ENCODE measurements at regions not wholly inside any gene's neighbourhood (a gene's known extent, or its start where the extent isn't known, plus 50 kb on each side); places are given as distances from the start of the nearest gene placed in this dataset.

GRCh38 chrX:97987979-97988378, 1104.3 kb downstream of the RPA4 start:
- H3K4me3 ChIP-seq (ENCODE audit: low read length), result no peak overlapping the region

GRCh38 chrX:97995834-97996233, 1112.1 kb downstream of the RPA4 start:
- no peaks in the 10 kb centered on the region for H3K4me1 ChIP-seq (ENCODE audit: control insufficient read depth, insufficient read depth, low read length)
- no peaks in the 10 kb centered on the region for H3K9me3 ChIP-seq (ENCODE audit: control insufficient read depth, low read depth, low read length)
- no peak overlapping the region for H3K27ac ChIP-seq (ENCODE audit: low read length)
- DNase-seq, result no peak
- no CpG with 5 or more reads among the region's 4 CpGs for WGBS (ENCODE audit: insufficient coverage, low lambda C conversion rate)
- no peaks in the 10 kb centered on the region for H3K27me3 ChIP-seq (ENCODE audit: control insufficient read depth, insufficient read depth, low read length)
- H3K36me3 ChIP-seq (ENCODE audit: control insufficient read depth, insufficient read depth, low read length), result no peaks in the 10 kb centered on the region
- no peak overlapping the region for H3K4me3 ChIP-seq (ENCODE audit: low read length)

More at GRCh38 chrX:97987979-97988378, 1104.3 kb downstream of the RPA4 start:
- Histone ChIP-seq H3K36me3 (ENCODE audit: control insufficient read depth, insufficient read depth, low read length) (no peaks in the 10 kb centered on the region), H3K9me3 (ENCODE audit: control insufficient read depth, low read depth, low read length) (no peaks in the 10 kb centered on the region), H3K27ac (ENCODE audit: low read length) (no peak overlapping the region), H3K4me1 (ENCODE audit: control insufficient read depth, insufficient read depth, low read length) (no peaks in the 10 kb centered on the region), H3K27me3 (ENCODE audit: control insufficient read depth, insufficient read depth, low read length) (no peaks in the 10 kb centered on the region)
- DNase-seq, result no peak
- WGBS (ENCODE audit: insufficient coverage, low lambda C conversion rate), result no CpG with 5 or more reads among the region's 1 CpG

GRCh38 chrX:98028691-98029090, 1145.0 kb downstream of the RPA4 start:
- no peaks in the 10 kb centered on the region for H3K27me3 ChIP-seq (ENCODE audit: control insufficient read depth, insufficient read depth, low read length)
- no peaks in the 10 kb centered on the region for H3K9me3 ChIP-seq (ENCODE audit: control insufficient read depth, low read depth, low read length)
- no peak for DNase-seq
- no peak overlapping the region for H3K27ac ChIP-seq (ENCODE audit: low read length)
- H3K36me3 ChIP-seq (ENCODE audit: control insufficient read depth, insufficient read depth, low read length), result no peaks in the 10 kb centered on the region
- no peak overlapping the region for H3K4me3 ChIP-seq (ENCODE audit: low read length)
- WGBS (ENCODE audit: insufficient coverage, low lambda C conversion rate), result no CpG with 5 or more reads among the region's 4 CpGs
- H3K4me1 ChIP-seq (ENCODE audit: control insufficient read depth, insufficient read depth, low read length), result no peaks in the 10 kb centered on the region

GRCh38 chrX:98029861-98030260, 1146.2 kb downstream of the RPA4 start:
- no peaks in the 10 kb centered on the region for H3K4me1 ChIP-seq (ENCODE audit: control insufficient read depth, insufficient read depth, low read length)
- no peak overlapping the region for H3K27ac ChIP-seq (ENCODE audit: low read length)
- H3K27me3 ChIP-seq (ENCODE audit: control insufficient read depth, insufficient read depth, low read length), result no peaks in the 10 kb centered on the region
- no peaks in the 10 kb centered on the region for H3K9me3 ChIP-seq (ENCODE audit: control insufficient read depth, low read depth, low read length)
- no peak overlapping the region for H3K4me3 ChIP-seq (ENCODE audit: low read length)
- no peaks in the 10 kb centered on the region for H3K36me3 ChIP-seq (ENCODE audit: control insufficient read depth, insufficient read depth, low read length)
- DNase-seq, result no peak
- WGBS (ENCODE audit: insufficient coverage, low lambda C conversion rate), result no CpG with 5 or more reads among the region's 12 CpGs

GRCh38 chrX:98057176-98057575, 1173.5 kb downstream of the RPA4 start:
- Histone ChIP-seq H3K4me1 (ENCODE audit: control insufficient read depth, insufficient read depth, low read length) (no peaks in the 10 kb centered on the region), H3K27me3 (ENCODE audit: control insufficient read depth, insufficient read depth, low read length) (no peaks in the 10 kb centered on the region), H3K27ac (ENCODE audit: low read length) (no peak overlapping the region), H3K4me3 (ENCODE audit: low read length) (no peak overlapping the region), H3K9me3 (ENCODE audit: control insufficient read depth, low read depth, low read length) (no peaks in the 10 kb centered on the region), H3K36me3 (ENCODE audit: control insufficient read depth, insufficient read depth, low read length) (no peaks in the 10 kb centered on the region)
- WGBS (ENCODE audit: insufficient coverage, low lambda C conversion rate), result no CpG with 5 or more reads among the region's 3 CpGs
- DNase-seq, result no peak

- Histone ChIP-seq H3K4me1 (ENCODE audit: control insufficient read depth, insufficient read depth, low read length) (no peaks in the 10 kb centered on the region), H3K27ac (ENCODE audit: low read length) (no peak overlapping the region), H3K4me3 (ENCODE audit: low read length) (no peak overlapping the region), H3K27me3 (ENCODE audit: control insufficient read depth, insufficient read depth, low read length) (no peaks in the 10 kb centered on the region), H3K9me3 (ENCODE audit: control insufficient read depth, low read depth, low read length) (no peaks in the 10 kb centered on the region), H3K36me3 (ENCODE audit: control insufficient read depth, insufficient read depth, low read length) (no peaks in the 10 kb centered on the region)
- no peak for DNase-seq
- WGBS (ENCODE audit: insufficient coverage, low lambda C conversion rate), result 67% methylated on average over 1 of the region's 2 CpGs
Measured at GRCh38 chrX:98065151-98065550, 1181.4 kb downstream of the RPA4 start.

- Histone ChIP-seq H3K36me3 (ENCODE audit: control insufficient read depth, insufficient read depth, low read length) (no peaks in the 10 kb centered on the region), H3K27ac (ENCODE audit: low read length) (no peak overlapping the region), H3K4me1 (ENCODE audit: control insufficient read depth, insufficient read depth, low read length) (no peaks in the 10 kb centered on the region), H3K4me3 (ENCODE audit: low read length) (no peak overlapping the region), H3K27me3 (ENCODE audit: control insufficient read depth, insufficient read depth, low read length) (no peaks in the 10 kb centered on the region), H3K9me3 (ENCODE audit: control insufficient read depth, low read depth, low read length) (no peaks in the 10 kb centered on the region)
- no CpG with 5 or more reads among the region's 3 CpGs for WGBS (ENCODE audit: insufficient coverage, low lambda C conversion rate)
- DNase-seq, result no peak
Measured at GRCh38 chrX:98067611-98068010, 1183.9 kb downstream of the RPA4 start.

- no CpG with 5 or more reads among the region's 3 CpGs for WGBS (ENCODE audit: insufficient coverage, low lambda C conversion rate)
- no peak for DNase-seq
- H3K27ac ChIP-seq (ENCODE audit: low read length), result no peak overlapping the region
- no peak overlapping the region for H3K4me3 ChIP-seq (ENCODE audit: low read length)
- no peaks in the 10 kb centered on the region for H3K27me3 ChIP-seq (ENCODE audit: control insufficient read depth, insufficient read depth, low read length)
- no peaks in the 10 kb centered on the region for H3K9me3 ChIP-seq (ENCODE audit: control insufficient read depth, low read depth, low read length)
- no peaks in the 10 kb centered on the region for H3K36me3 ChIP-seq (ENCODE audit: control insufficient read depth, insufficient read depth, low read length)
- H3K4me1 ChIP-seq (ENCODE audit: control insufficient read depth, insufficient read depth, low read length), result no peaks in the 10 kb centered on the region
Measured at GRCh38 chrX:98068024-98068580, 1184.4 kb downstream of the RPA4 start.

- no peaks in the 10 kb centered on the region for H3K4me1 ChIP-seq (ENCODE audit: control insufficient read depth, insufficient read depth, low read length)
- no peak overlapping the region for H3K4me3 ChIP-seq (ENCODE audit: low read length)
- no peak for DNase-seq
- H3K27me3 ChIP-seq (ENCODE audit: control insufficient read depth, insufficient read depth, low read length), result no peaks in the 10 kb centered on the region
- no peak overlapping the region for H3K27ac ChIP-seq (ENCODE audit: low read length)
- no peaks in the 10 kb centered on the region for H3K9me3 ChIP-seq (ENCODE audit: control insufficient read depth, low read depth, low read length)
- WGBS (ENCODE audit: insufficient coverage, low lambda C conversion rate), result no CpG with 5 or more reads among the region's 2 CpGs
- H3K36me3 ChIP-seq (ENCODE audit: control insufficient read depth, insufficient read depth, low read length), result no peaks in the 10 kb centered on the region
Measured at GRCh38 chrX:98071331-98071730, 1187.6 kb downstream of the RPA4 start.

- Histone ChIP-seq H3K4me3 (ENCODE audit: low read length) (no peak overlapping the region), H3K9me3 (ENCODE audit: control insufficient read depth, low read depth, low read length) (no peaks in the 10 kb centered on the region), H3K27ac (ENCODE audit: low read length) (no peak overlapping the region), H3K27me3 (ENCODE audit: control insufficient read depth, insufficient read depth, low read length) (no peaks in the 10 kb centered on the region), H3K36me3 (ENCODE audit: control insufficient read depth, insufficient read depth, low read length) (no peaks in the 10 kb centered on the region), H3K4me1 (ENCODE audit: control insufficient read depth, insufficient read depth, low read length) (no peaks in the 10 kb centered on the region)
- DNase-seq, result no peak
- WGBS (ENCODE audit: insufficient coverage, low lambda C conversion rate), result no CpG with 5 or more reads among the region's 5 CpGs
Measured at GRCh38 chrX:98077440-98077839, 1193.7 kb downstream of the RPA4 start.

GRCh38 chrX:98111684-98112083, 1228.0 kb downstream of the RPA4 start:
- Histone ChIP-seq H3K27me3 (ENCODE audit: control insufficient read depth, insufficient read depth, low read length) (no peaks in the 10 kb centered on the region), H3K4me1 (ENCODE audit: control insufficient read depth, insufficient read depth, low read length) (no peaks in the 10 kb centered on the region), H3K9me3 (ENCODE audit: control insufficient read depth, low read depth, low read length) (no peaks in the 10 kb centered on the region), H3K4me3 (ENCODE audit: low read length) (no peak overlapping the region), H3K27ac (ENCODE audit: low read length) (no peak overlapping the region), H3K36me3 (ENCODE audit: control insufficient read depth, insufficient read depth, low read length) (no peaks in the 10 kb centered on the region)
- no peak for DNase-seq
- WGBS (ENCODE audit: insufficient coverage, low lambda C conversion rate), result no CpG with 5 or more reads among the region's 3 CpGs

Data from large intestine (tissue), 3 donors.